ENCODE measurements at regions not wholly inside any gene's neighbourhood (a gene's known extent, or its start where the extent isn't known, plus 50 kb on each side); places are given as distances from the start of the nearest gene placed in this dataset.
"Not testable (repeated sequence)": the region's sequence is repeated elsewhere in the genome, so short reads cannot be mapped to it uniquely, and the experiment has no call there.

GRCh38 chr10:56104923-56105322 is 256.1 kb downstream of the ZWINT start:
- no peak for FAIRE-seq

GRCh38 chr10:56104487-56104886 is 256.6 kb downstream of the ZWINT start:
- no peak for FAIRE-seq
- no peak for DNase-seq (ENCODE audit: low spot score)

More at GRCh38 chr10:56104923-56105322, 256.1 kb downstream of the ZWINT start:
- no peak for DNase-seq (ENCODE audit: low spot score)

GRCh38 chr10:56096226-56096517 is 264.9 kb downstream of the ZWINT start:
- FAIRE-seq = no peak
- DNase-seq (ENCODE audit: low spot score) = no peak

GRCh38 chr10:56095506-56096225 is 265.4 kb downstream of the ZWINT start:
- DNase-seq (ENCODE audit: low spot score) (no peak), FAIRE-seq (no peak)

- not testable (repeated sequence) for FAIRE-seq; DNase-seq (ENCODE audit: low spot score)
These were observed 267.4 kb downstream of the ZWINT start for GRCh38 chr10:56093645-56094044.

GRCh38 chr10:56091872-56092271 is 269.2 kb downstream of the ZWINT start:
- DNase-seq (ENCODE audit: low spot score) (no peak), FAIRE-seq (no peak)

- DNase-seq (ENCODE audit: low spot score) (no peak), FAIRE-seq (no peak)
These were observed 270.0 kb downstream of the ZWINT start for GRCh38 chr10:56090914-56091540.

- DNase-seq (ENCODE audit: low spot score) = no peak
- FAIRE-seq = no peak
These were observed 275.5 kb downstream of the ZWINT start for GRCh38 chr10:56085406-56086122.

GRCh38 chr10:56082169-56082568 is 278.9 kb downstream of the ZWINT start:
- FAIRE-seq (no peak), DNase-seq (ENCODE audit: low spot score) (no peak)

GRCh38 chr10:56068473-56069263 is 292.4 kb downstream of the ZWINT start:
- no peak for FAIRE-seq
- DNase-seq (ENCODE audit: low spot score) = no peak

GRCh38 chr10:56068040-56068439 is 293.0 kb downstream of the ZWINT start:
- DNase-seq (ENCODE audit: low spot score) = no peak

GRCh38 chr10:56063642-56064041 is 297.4 kb downstream of the ZWINT start:
- no peak for FAIRE-seq
- no peak for DNase-seq (ENCODE audit: low spot score)

More at GRCh38 chr10:56068040-56068439, 293.0 kb downstream of the ZWINT start:
- no peak for FAIRE-seq

- no peak for DNase-seq (ENCODE audit: low spot score)
These were observed 303.2 kb downstream of the ZWINT start for GRCh38 chr10:56057860-56058259.

GRCh38 chr10:56035489-56035888 is 325.6 kb downstream of the ZWINT start:
- DNase-seq (ENCODE audit: low spot score) (no peak), FAIRE-seq (no peak)

More at GRCh38 chr10:56057860-56058259, 303.2 kb downstream of the ZWINT start:
- FAIRE-seq = no peak

- FAIRE-seq (no peak), DNase-seq (ENCODE audit: low spot score) (no peak)
These were observed 332.5 kb downstream of the ZWINT start for GRCh38 chr10:56028298-56029132.

- no peak for FAIRE-seq
- DNase-seq (ENCODE audit: low spot score) = no peak
These were observed 349.0 kb downstream of the ZWINT start for GRCh38 chr10:56012101-56012500.

- DNase-seq (ENCODE audit: low spot score) = no peak
- FAIRE-seq = no peak
These were observed 357.5 kb downstream of the ZWINT start for GRCh38 chr10:56003555-56003954.

- DNase-seq (ENCODE audit: low spot score) (no peak), FAIRE-seq (no peak)
These were observed 371.9 kb downstream of the ZWINT start for GRCh38 chr10:55989188-55989587.

GRCh38 chr10:55979203-55979602 is 381.9 kb downstream of the ZWINT start:
- DNase-seq (ENCODE audit: low spot score) (no peak), FAIRE-seq (no peak)

- FAIRE-seq = no peak
- DNase-seq (ENCODE audit: low spot score) = no peak
These were observed 395.0 kb downstream of the ZWINT start for GRCh38 chr10:55966101-55966500.

GRCh38 chr10:55943403-55943802 is 417.7 kb downstream of the ZWINT start:
- FAIRE-seq = no peak

More at GRCh38 chr10:55943403-55943802, 417.7 kb downstream of the ZWINT start:
- DNase-seq (ENCODE audit: low spot score) = no peak
